Stimulated activated naive CD8-positive, alpha-beta T cell treated with anti-CD3 and anti-CD28 coated beads, Interleukin-15, amount 100 ng/mL, for 72 hours (primary cell): ENCODE measurements at regions not wholly inside any gene's neighbourhood (a gene's known extent, or its start where the extent isn't known, plus 50 kb on each side); places are given as distances from the start of the nearest gene placed in this dataset.
A peak's percentile ranks its signal among the peaks of the same experiment; 100 is the strongest.
"Not testable (repeated sequence)": the region's sequence is repeated elsewhere in the genome, so short reads cannot be mapped to it uniquely, and the experiment has no call there.

Source experiments
- ATAC-seq: fragments of 150-1000 bp; cut with Tn5 transposase; 2 replicates; pipeline ENCODE4 v1.10.0; 2021; ENCODE audit warnings: mild to moderate bottlenecking, moderate library complexity
- DNase-seq, 2 donors: peaks; one replicate each; pipeline ENCODE4 v3.0.0; 2021 to 2022
- H3K27ac Mint-ChIP-seq, 2 donors: one replicate each; pipeline ENCODE4 v1.8.0; 2022; ENCODE audit warnings: mild to moderate bottlenecking in 2 of 2, mixed read lengths in 2 of 2, moderate library complexity in 2 of 2
- H3K27me3 Mint-ChIP-seq: one replicate; pipeline ENCODE4 v1.8.0; 2022; ENCODE audit warnings: mixed read lengths
- H3K4me1 Mint-ChIP-seq: one replicate; pipeline ENCODE4 v1.8.0; 2022; ENCODE audit warnings: mild to moderate bottlenecking, mixed read lengths
- H3K4me3 Mint-ChIP-seq, 2 donors: one replicate each; pipeline ENCODE4 v1.8.0; 2022; ENCODE audit warnings: mild to moderate bottlenecking in 2 of 2, mixed read lengths in 2 of 2, moderate library complexity in 1 of 2
- H3K9me3 Mint-ChIP-seq, 2 donors: one replicate each; pipeline ENCODE4 v1.8.0; 2022; ENCODE audit warnings: mixed read lengths in 2 of 2

- H3K4me1 Mint-ChIP-seq = no peaks in the 10 kb centered on the region
- no peak for ATAC-seq
- H3K27me3 Mint-ChIP-seq = no peaks in the 10 kb centered on the region
- no peak overlapping the region for H3K4me3 Mint-ChIP-seq
- DNase-seq = no peak
- H3K9me3 Mint-ChIP-seq = no peaks in the 10 kb centered on the region
- no peak overlapping the region for H3K27ac Mint-ChIP-seq
Observed at GRCh38 chr14:43356382-43356781, 1150.7 kb downstream of the FSCB start.

- Mint-ChIP-seq H3K4me1 (no peaks in the 10 kb centered on the region), H3K4me3 (no peak overlapping the region), H3K27ac (no peak overlapping the region), H3K27me3 (no peaks in the 10 kb centered on the region), H3K9me3 (peaks cover 0 to 35% of the 10 kb centered on the region in 2 donors)
- DNase-seq = no peak
- ATAC-seq = peak; percentile 15
Observed at GRCh38 chr14:43341921-43342320, 1165.2 kb downstream of the FSCB start.

GRCh38 chr14:43338713-43339112 lies 1168.4 kb downstream of the FSCB start:
- H3K27ac Mint-ChIP-seq = no peak overlapping the region
- no peak overlapping the region for H3K4me3 Mint-ChIP-seq
- no peaks in the 10 kb centered on the region for H3K4me1 Mint-ChIP-seq
- peaks cover 0 to 19% of the 10 kb centered on the region in 2 donors for H3K9me3 Mint-ChIP-seq
- H3K27me3 Mint-ChIP-seq = no peaks in the 10 kb centered on the region
- ATAC-seq (no peak), DNase-seq (no peak)

GRCh38 chr14:43336351-43336750 lies 1170.7 kb downstream of the FSCB start:
- DNase-seq (no peak), ATAC-seq (no peak)
- H3K27ac Mint-ChIP-seq = no peak overlapping the region
- H3K9me3 Mint-ChIP-seq = peaks cover 0 to 5% of the 10 kb centered on the region in 2 donors
- no peak overlapping the region for H3K4me3 Mint-ChIP-seq
- no peaks in the 10 kb centered on the region for H3K27me3 Mint-ChIP-seq
- no peaks in the 10 kb centered on the region for H3K4me1 Mint-ChIP-seq

GRCh38 chr14:43326501-43327407 lies 1180.3 kb downstream of the FSCB start:
- H3K4me3 Mint-ChIP-seq = not testable (repeated sequence)
- ATAC-seq = peak; percentile 18

GRCh38 chr14:43316427-43316826 lies 1190.7 kb downstream of the FSCB start:
- no peak for ATAC-seq
- H3K9me3 Mint-ChIP-seq = peaks cover 0 to 4% of the 10 kb centered on the region in 2 donors
- H3K4me3 Mint-ChIP-seq = no peak overlapping the region
- H3K4me1 Mint-ChIP-seq = no peaks in the 10 kb centered on the region
- no peaks in the 10 kb centered on the region for H3K27me3 Mint-ChIP-seq
- no peak for DNase-seq
- H3K27ac Mint-ChIP-seq = no peak overlapping the region

More at GRCh38 chr14:43326501-43327407, 1180.3 kb downstream of the FSCB start:
- H3K4me1 Mint-ChIP-seq, H3K27ac Mint-ChIP-seq, H3K9me3 Mint-ChIP-seq, H3K27me3 Mint-ChIP-seq, DNase-seq: not testable (repeated sequence)

- Mint-ChIP-seq H3K27me3 (no peaks in the 10 kb centered on the region), H3K27ac (no peak overlapping the region), H3K4me3 (no peak overlapping the region), H3K4me1 (no peaks in the 10 kb centered on the region), H3K9me3 (peaks cover 0 to 4% of the 10 kb centered on the region in 2 donors)
- DNase-seq (no peak), ATAC-seq (no peak)
Observed at GRCh38 chr14:43313719-43314118, 1193.4 kb downstream of the FSCB start.

- no peak overlapping the region for H3K4me3 Mint-ChIP-seq
- H3K27me3 Mint-ChIP-seq = no peaks in the 10 kb centered on the region
- H3K4me1 Mint-ChIP-seq = no peaks in the 10 kb centered on the region
- no peaks in the 10 kb centered on the region for H3K9me3 Mint-ChIP-seq
- DNase-seq (no peak), ATAC-seq (no peak)
- H3K27ac Mint-ChIP-seq = no peak overlapping the region
Observed at GRCh38 chr14:43308421-43309110, 1198.5 kb downstream of the FSCB start.

GRCh38 chr14:43307836-43308235 lies 1199.2 kb downstream of the FSCB start:
- H3K9me3 Mint-ChIP-seq = no peaks in the 10 kb centered on the region
- no peaks in the 10 kb centered on the region for H3K4me1 Mint-ChIP-seq
- ATAC-seq = no peak
- H3K4me3 Mint-ChIP-seq = no peak overlapping the region
- DNase-seq = no peak
- H3K27me3 Mint-ChIP-seq = no peaks in the 10 kb centered on the region
- H3K27ac Mint-ChIP-seq = no peak overlapping the region

- H3K9me3 Mint-ChIP-seq = no peaks in the 10 kb centered on the region
- H3K4me1 Mint-ChIP-seq = no peaks in the 10 kb centered on the region
- DNase-seq (no peak), ATAC-seq (no peak)
- no peak overlapping the region for H3K27ac Mint-ChIP-seq
- no peak overlapping the region for H3K4me3 Mint-ChIP-seq
- H3K27me3 Mint-ChIP-seq = no peaks in the 10 kb centered on the region
Observed at GRCh38 chr14:43306053-43306452, 1201.0 kb downstream of the FSCB start.

GRCh38 chr14:43297794-43298193 lies 1209.3 kb downstream of the FSCB start:
- H3K4me1 Mint-ChIP-seq = no peaks in the 10 kb centered on the region
- peaks cover 5 to 7% of the 10 kb centered on the region in 2 donors for H3K9me3 Mint-ChIP-seq
- H3K27me3 Mint-ChIP-seq = no peaks in the 10 kb centered on the region
- DNase-seq (no peak), ATAC-seq (no peak)
- no peak overlapping the region for H3K4me3 Mint-ChIP-seq
- H3K27ac Mint-ChIP-seq = no peak overlapping the region

- not testable (repeated sequence) for H3K27ac Mint-ChIP-seq, H3K4me1 Mint-ChIP-seq, H3K4me3 Mint-ChIP-seq, H3K27me3 Mint-ChIP-seq, DNase-seq, ATAC-seq, H3K9me3 Mint-ChIP-seq
Observed at GRCh38 chr14:43296061-43296460, 1211.0 kb downstream of the FSCB start.

- Mint-ChIP-seq H3K4me1 (no peaks in the 10 kb centered on the region), H3K9me3 (peaks cover 2 to 12% of the 10 kb centered on the region in 2 donors), H3K27me3 (no peaks in the 10 kb centered on the region), H3K4me3 (no peak overlapping the region), H3K27ac (no peak overlapping the region)
- ATAC-seq (no peak), DNase-seq (no peak)
Observed at GRCh38 chr14:43285575-43285974, 1221.5 kb downstream of the FSCB start.

GRCh38 chr14:43260056-43260455 lies 1247.0 kb downstream of the FSCB start:
- Mint-ChIP-seq H3K4me1 (no peaks in the 10 kb centered on the region), H3K4me3 (no peak overlapping the region), H3K27me3 (no peaks in the 10 kb centered on the region), H3K27ac (no peak overlapping the region), H3K9me3 (peaks cover 13 to 26% of the 10 kb centered on the region in 2 donors)
- ATAC-seq = no peak
- DNase-seq = no peak

GRCh38 chr14:43258396-43258795 lies 1248.7 kb downstream of the FSCB start:
- Mint-ChIP-seq H3K27ac (no peak overlapping the region), H3K4me3 (no peak overlapping the region), H3K4me1 (no peaks in the 10 kb centered on the region), H3K9me3 (peaks cover 13 to 17% of the 10 kb centered on the region in 2 donors), H3K27me3 (no peaks in the 10 kb centered on the region)
- ATAC-seq (no peak), DNase-seq (no peak)

GRCh38 chr14:43256996-43257395 lies 1250.1 kb downstream of the FSCB start:
- not testable (repeated sequence) for ATAC-seq, DNase-seq, H3K27me3 Mint-ChIP-seq, H3K4me1 Mint-ChIP-seq, H3K9me3 Mint-ChIP-seq, H3K27ac Mint-ChIP-seq, H3K4me3 Mint-ChIP-seq
